ENCODE measurements at regions not wholly inside any gene's neighbourhood (a gene's known extent, or its start where the extent isn't known, plus 50 kb on each side); places are given as distances from the start of the nearest gene placed in this dataset.

DNA sequence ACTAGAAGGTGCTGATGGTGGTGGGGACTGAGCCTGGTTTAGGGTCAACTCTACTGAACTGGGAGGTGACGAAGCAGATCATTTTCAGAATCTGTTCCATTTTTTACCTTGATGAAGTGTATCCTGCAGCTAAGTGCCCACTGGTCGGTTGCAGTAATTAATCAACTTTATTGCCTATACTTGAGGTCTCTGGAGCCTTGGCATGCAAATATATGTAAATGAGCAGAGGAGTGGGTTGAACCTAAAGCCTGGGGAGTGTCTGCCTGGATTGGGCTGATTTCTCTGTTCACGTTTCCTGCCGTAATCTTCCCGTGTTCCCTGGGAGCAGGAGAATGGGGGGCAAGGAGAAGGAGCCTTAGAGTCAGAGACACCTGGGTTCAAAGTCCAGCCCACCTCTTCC, 286.8 kb downstream of the PTPRU start:
- TF ChIP-seq, protein P1, sequence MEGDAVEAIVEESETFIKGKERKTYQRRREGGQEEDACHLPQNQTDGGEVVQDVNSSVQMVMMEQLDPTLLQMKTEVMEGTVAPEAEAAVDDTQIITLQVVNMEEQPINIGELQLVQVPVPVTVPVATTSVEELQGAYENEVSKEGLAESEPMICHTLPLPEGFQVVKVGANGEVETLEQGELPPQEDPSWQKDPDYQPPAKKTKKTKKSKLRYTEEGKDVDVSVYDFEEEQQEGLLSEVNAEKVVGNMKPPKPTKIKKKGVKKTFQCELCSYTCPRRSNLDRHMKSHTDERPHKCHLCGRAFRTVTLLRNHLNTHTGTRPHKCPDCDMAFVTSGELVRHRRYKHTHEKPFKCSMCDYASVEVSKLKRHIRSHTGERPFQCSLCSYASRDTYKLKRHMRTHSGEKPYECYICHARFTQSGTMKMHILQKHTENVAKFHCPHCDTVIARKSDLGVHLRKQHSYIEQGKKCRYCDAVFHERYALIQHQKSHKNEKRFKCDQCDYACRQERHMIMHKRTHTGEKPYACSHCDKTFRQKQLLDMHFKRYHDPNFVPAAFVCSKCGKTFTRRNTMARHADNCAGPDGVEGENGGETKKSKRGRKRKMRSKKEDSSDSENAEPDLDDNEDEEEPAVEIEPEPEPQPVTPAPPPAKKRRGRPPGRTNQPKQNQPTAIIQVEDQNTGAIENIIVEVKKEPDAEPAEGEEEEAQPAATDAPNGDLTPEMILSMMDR (IDR thresholded peaks at IDR 0.05): no peak
- no peak for TF ChIP-seq FOSL2 (IDR thresholded peaks at IDR 0.05)
- no peak for TF ChIP-seq FOSL2 (CRISPR knock-in tag; IDR thresholded peaks at IDR 0.05)
- TF ChIP-seq, protein P2, sequence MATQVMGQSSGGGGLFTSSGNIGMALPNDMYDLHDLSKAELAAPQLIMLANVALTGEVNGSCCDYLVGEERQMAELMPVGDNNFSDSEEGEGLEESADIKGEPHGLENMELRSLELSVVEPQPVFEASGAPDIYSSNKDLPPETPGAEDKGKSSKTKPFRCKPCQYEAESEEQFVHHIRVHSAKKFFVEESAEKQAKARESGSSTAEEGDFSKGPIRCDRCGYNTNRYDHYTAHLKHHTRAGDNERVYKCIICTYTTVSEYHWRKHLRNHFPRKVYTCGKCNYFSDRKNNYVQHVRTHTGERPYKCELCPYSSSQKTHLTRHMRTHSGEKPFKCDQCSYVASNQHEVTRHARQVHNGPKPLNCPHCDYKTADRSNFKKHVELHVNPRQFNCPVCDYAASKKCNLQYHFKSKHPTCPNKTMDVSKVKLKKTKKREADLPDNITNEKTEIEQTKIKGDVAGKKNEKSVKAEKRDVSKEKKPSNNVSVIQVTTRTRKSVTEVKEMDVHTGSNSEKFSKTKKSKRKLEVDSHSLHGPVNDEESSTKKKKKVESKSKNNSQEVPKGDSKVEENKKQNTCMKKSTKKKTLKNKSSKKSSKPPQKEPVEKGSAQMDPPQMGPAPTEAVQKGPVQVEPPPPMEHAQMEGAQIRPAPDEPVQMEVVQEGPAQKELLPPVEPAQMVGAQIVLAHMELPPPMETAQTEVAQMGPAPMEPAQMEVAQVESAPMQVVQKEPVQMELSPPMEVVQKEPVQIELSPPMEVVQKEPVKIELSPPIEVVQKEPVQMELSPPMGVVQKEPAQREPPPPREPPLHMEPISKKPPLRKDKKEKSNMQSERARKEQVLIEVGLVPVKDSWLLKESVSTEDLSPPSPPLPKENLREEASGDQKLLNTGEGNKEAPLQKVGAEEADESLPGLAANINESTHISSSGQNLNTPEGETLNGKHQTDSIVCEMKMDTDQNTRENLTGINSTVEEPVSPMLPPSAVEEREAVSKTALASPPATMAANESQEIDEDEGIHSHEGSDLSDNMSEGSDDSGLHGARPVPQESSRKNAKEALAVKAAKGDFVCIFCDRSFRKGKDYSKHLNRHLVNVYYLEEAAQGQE (IDR thresholded peaks at IDR 0.05): no peak
- TF ChIP-seq POLR2A (IDR thresholded peaks at IDR 0.05; ENCODE audit: low read length): no peak
- no peak for TF ChIP-seq SREBF2 (IDR thresholded peaks at IDR 0.05)
- TF ChIP-seq, protein P3, sequence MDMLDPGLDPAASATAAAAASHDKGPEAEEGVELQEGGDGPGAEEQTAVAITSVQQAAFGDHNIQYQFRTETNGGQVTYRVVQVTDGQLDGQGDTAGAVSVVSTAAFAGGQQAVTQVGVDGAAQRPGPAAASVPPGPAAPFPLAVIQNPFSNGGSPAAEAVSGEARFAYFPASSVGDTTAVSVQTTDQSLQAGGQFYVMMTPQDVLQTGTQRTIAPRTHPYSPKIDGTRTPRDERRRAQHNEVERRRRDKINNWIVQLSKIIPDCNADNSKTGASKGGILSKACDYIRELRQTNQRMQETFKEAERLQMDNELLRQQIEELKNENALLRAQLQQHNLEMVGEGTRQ (IDR thresholded peaks at IDR 0.05): no peak
- TF ChIP-seq NFE2L2 (conservative IDR thresholded peaks at IDR 0.05; ENCODE audit: low read length): no peak
- TF ChIP-seq, protein P4, sequence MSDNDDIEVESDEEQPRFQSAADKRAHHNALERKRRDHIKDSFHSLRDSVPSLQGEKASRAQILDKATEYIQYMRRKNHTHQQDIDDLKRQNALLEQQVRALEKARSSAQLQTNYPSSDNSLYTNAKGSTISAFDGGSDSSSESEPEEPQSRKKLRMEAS (IDR thresholded peaks at IDR 0.05): no peak
- TF ChIP-seq, protein P5, sequence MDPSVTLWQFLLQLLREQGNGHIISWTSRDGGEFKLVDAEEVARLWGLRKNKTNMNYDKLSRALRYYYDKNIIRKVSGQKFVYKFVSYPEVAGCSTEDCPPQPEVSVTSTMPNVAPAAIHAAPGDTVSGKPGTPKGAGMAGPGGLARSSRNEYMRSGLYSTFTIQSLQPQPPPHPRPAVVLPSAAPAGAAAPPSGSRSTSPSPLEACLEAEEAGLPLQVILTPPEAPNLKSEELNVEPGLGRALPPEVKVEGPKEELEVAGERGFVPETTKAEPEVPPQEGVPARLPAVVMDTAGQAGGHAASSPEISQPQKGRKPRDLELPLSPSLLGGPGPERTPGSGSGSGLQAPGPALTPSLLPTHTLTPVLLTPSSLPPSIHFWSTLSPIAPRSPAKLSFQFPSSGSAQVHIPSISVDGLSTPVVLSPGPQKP (IDR thresholded peaks at IDR 0.05; ENCODE audit: low read depth, low read length): no peak
- TF ChIP-seq NPAS2 (CRISPR knock-in tag; IDR thresholded peaks at IDR 0.05; ENCODE audit: borderline replicate concordance): no peak
- TF ChIP-seq JUN (IDR thresholded peaks at IDR 0.05): no peak
- no peak for TF ChIP-seq KDM1A (IDR thresholded peaks at IDR 0.05; ENCODE audit: low read depth)
- no peak for TF ChIP-seq RAD21 (conservative IDR thresholded peaks at IDR 0.05 in 1 of 2, IDR thresholded peaks at IDR 0.05 in 1 of 2)
- no peak for TF ChIP-seq CEBPB (IDR thresholded peaks at IDR 0.05)
